C4-2B (cell line): ENCODE measurements at regions not wholly inside any gene's neighbourhood (a gene's known extent, or its start where the extent isn't known, plus 50 kb on each side); places are given as distances from the start of the nearest gene placed in this dataset.

ENCODE experiments used
- H3K27ac ChIP-seq: fragments of 450-650 bp; 2 replicates; pipeline ENCODE4 v1.5.1; 2017
- CTCF ChIP-seq: fragments of 450-650 bp; conservative IDR thresholded peaks from 2 replicates; pipeline ENCODE4 v1.5.1; 2017; ENCODE audit warnings: mild to moderate bottlenecking
- ZFX ChIP-seq: fragments of 450-650 bp; IDR thresholded peaks from 2 replicates; pipeline ENCODE4 v1.6.1; 2017

- no peak overlapping the region for H3K27ac ChIP-seq
Observed at GRCh38 chr13:76684336-76684735, 201.9 kb downstream of the KCTD12 start.

GRCh38 chr13:76683854-76684253 lies 202.4 kb downstream of the KCTD12 start:
- TF ChIP-seq ZFX (no peak), CTCF (no peak)
- no peak overlapping the region for H3K27ac ChIP-seq

More at GRCh38 chr13:76684336-76684735, 201.9 kb downstream of the KCTD12 start:
- no peak for TF ChIP-seq ZFX
- TF ChIP-seq CTCF, result no peak

GRCh38 chr13:76683168-76683567 lies 203.0 kb downstream of the KCTD12 start:
- TF ChIP-seq CTCF, result no peak
- no peak for TF ChIP-seq ZFX
- no peak overlapping the region for H3K27ac ChIP-seq

GRCh38 chr13:76680112-76680511 lies 206.1 kb downstream of the KCTD12 start:
- no peak overlapping the region for H3K27ac ChIP-seq
- TF ChIP-seq CTCF (no peak), ZFX (no peak)

- H3K27ac ChIP-seq, result no peak overlapping the region
- TF ChIP-seq CTCF (no peak), ZFX (no peak)
Observed at GRCh38 chr13:76677043-76677442, 209.2 kb downstream of the KCTD12 start.

GRCh38 chr13:76672420-76672819 lies 213.8 kb downstream of the KCTD12 start:
- no peak overlapping the region for H3K27ac ChIP-seq
- TF ChIP-seq ZFX (no peak), CTCF (no peak)

- TF ChIP-seq ZFX, result no peak
- no peak overlapping the region for H3K27ac ChIP-seq
Observed at GRCh38 chr13:76668716-76669115, 217.5 kb downstream of the KCTD12 start.

GRCh38 chr13:76668141-76668540 lies 218.1 kb downstream of the KCTD12 start:
- no peak overlapping the region for H3K27ac ChIP-seq
- TF ChIP-seq CTCF, result no peak
- TF ChIP-seq ZFX, result no peak
